SK-N-SH treated with all-trans-retinoic acid at 6 μM for 48 hours (cell line): ENCODE measurements at regions not wholly inside any gene's neighbourhood (a gene's known extent, or its start where the extent isn't known, plus 50 kb on each side); places are given as distances from the start of the nearest gene placed in this dataset.

Experiments used
- ATAC-seq: fragments of 200-7000 bp; cut with Tn5 transposase; 3 replicates; pipeline ENCODE4 v1.9.1; 2020; ENCODE audit warnings: mild to moderate bottlenecking, moderate library complexity
- ARNTL ChIP-seq: fragments of 450-650 bp; formaldehyde crosslinking; IDR thresholded peaks from 2 replicates; pipeline ENCODE4 v1.5.0; 2020; ENCODE audit warnings: low read depth, mild to moderate bottlenecking, moderate library complexity, borderline replicate concordance
- BACH2 ChIP-seq: fragments of 250-450 bp; sonication (Bioruptor Pico); IDR thresholded peaks from 2 replicates; pipeline ENCODE4 v1.9.0; 2021; ENCODE audit warnings: mild to moderate bottlenecking, borderline replicate concordance
- CSDC2 ChIP-seq: fragments of 250-450 bp; sonication (Bioruptor Pico); IDR thresholded peaks from 2 replicates; pipeline ENCODE4 v1.5.0; 2020; ENCODE audit warnings: mild to moderate bottlenecking, moderate library complexity
- CSRNP3 ChIP-seq: fragments of 250-450 bp; sonication (Bioruptor Pico); IDR thresholded peaks from 2 replicates; pipeline ENCODE4 v1.5.1; 2021; ENCODE audit warnings: mild to moderate bottlenecking, moderate library complexity
- ESRRG ChIP-seq: fragments of 250-450 bp; sonication (Bioruptor Pico); IDR thresholded peaks from 2 replicates; pipeline ENCODE4 v1.6.1; 2021; ENCODE audit warnings: mild to moderate bottlenecking
- GLIS3 ChIP-seq: fragments of 250-450 bp; sonication (Bioruptor Pico); IDR thresholded peaks from 2 replicates; pipeline ENCODE4 v1.5.0; 2020; ENCODE audit warnings: mild to moderate bottlenecking, moderate library complexity
- ISL1 ChIP-seq: fragments of 250-450 bp; sonication (Bioruptor Pico); IDR thresholded peaks from 2 replicates; pipeline ENCODE4 v2.1.2; 2022; ENCODE audit warnings: mild to moderate bottlenecking, moderate library complexity
- OSR1 ChIP-seq: fragments of 250-450 bp; sonication (Bioruptor Pico); IDR thresholded peaks from 2 replicates; pipeline ENCODE4 v1.8.0; 2022; ENCODE audit warnings: moderate library complexity, mild to moderate bottlenecking, inconsistent platforms
- POU6F1 ChIP-seq: fragments of 250-450 bp; sonication (Bioruptor Pico); IDR thresholded peaks from 2 replicates; pipeline ENCODE4 v1.8.0; 2021; ENCODE audit warnings: low read depth, mild to moderate bottlenecking, moderate library complexity, borderline replicate concordance
- PPARA ChIP-seq: fragments of 250-450 bp; sonication (Bioruptor Pico); IDR thresholded peaks from 2 replicates; pipeline ENCODE4 v1.5.0; 2020; ENCODE audit warnings: mild to moderate bottlenecking, borderline replicate concordance
- RARB ChIP-seq: fragments of 250-450 bp; sonication (Bioruptor Pico); IDR thresholded peaks from 2 replicates; pipeline ENCODE4 v1.8.0; 2021; ENCODE audit warnings: mild to moderate bottlenecking, moderate library complexity
- TCF4 ChIP-seq: fragments of 250-450 bp; sonication (Bioruptor Pico); IDR thresholded peaks from 2 replicates; pipeline ENCODE4 v1.8.0; 2021; ENCODE audit warnings: mild to moderate bottlenecking, moderate library complexity, borderline replicate concordance
- TSHZ2 ChIP-seq: fragments of 250-450 bp; sonication (Bioruptor Pico); IDR thresholded peaks from 2 replicates; pipeline ENCODE4 v1.5.0; 2020; ENCODE audit warnings: mild to moderate bottlenecking, moderate library complexity
- ZC3H10 ChIP-seq: fragments of 250-450 bp; sonication (Bioruptor Pico); IDR thresholded peaks from 2 replicates; pipeline ENCODE4 v1.5.1; 2021; ENCODE audit warnings: mild to moderate bottlenecking, moderate library complexity
- ZFP3 ChIP-seq: fragments of 250-450 bp; sonication (Bioruptor Pico); IDR thresholded peaks from 2 replicates; pipeline ENCODE4 v1.5.0; 2020; ENCODE audit warnings: mild to moderate bottlenecking, moderate library complexity
- ZNF565 ChIP-seq: fragments of 450-650 bp; formaldehyde crosslinking; conservative IDR thresholded peaks from 2 replicates; pipeline ENCODE4 v1.5.0; 2020; ENCODE audit warnings: low read depth, mild to moderate bottlenecking, moderate library complexity
- ZNF70 ChIP-seq: fragments of 450-650 bp; formaldehyde crosslinking; IDR thresholded peaks from 2 replicates; pipeline ENCODE4 v1.5.0; 2020; ENCODE audit warnings: mild to moderate bottlenecking, moderate library complexity
- TF ChIP-seq, protein P1 (sequence below): fragments of 250-450 bp; sonication (Bioruptor Pico); IDR thresholded peaks from 2 replicates; pipeline ENCODE4 v1.8.0; 2020; ENCODE audit warnings: mild to moderate bottlenecking, moderate library complexity, borderline replicate concordance
- TF ChIP-seq, protein P2 (sequence below): fragments of 250-450 bp; sonication (Bioruptor Pico); IDR thresholded peaks from 2 replicates; pipeline ENCODE4 v1.5.1; 2020; ENCODE audit warnings: low read depth, mild to moderate bottlenecking, moderate library complexity

DNA sequence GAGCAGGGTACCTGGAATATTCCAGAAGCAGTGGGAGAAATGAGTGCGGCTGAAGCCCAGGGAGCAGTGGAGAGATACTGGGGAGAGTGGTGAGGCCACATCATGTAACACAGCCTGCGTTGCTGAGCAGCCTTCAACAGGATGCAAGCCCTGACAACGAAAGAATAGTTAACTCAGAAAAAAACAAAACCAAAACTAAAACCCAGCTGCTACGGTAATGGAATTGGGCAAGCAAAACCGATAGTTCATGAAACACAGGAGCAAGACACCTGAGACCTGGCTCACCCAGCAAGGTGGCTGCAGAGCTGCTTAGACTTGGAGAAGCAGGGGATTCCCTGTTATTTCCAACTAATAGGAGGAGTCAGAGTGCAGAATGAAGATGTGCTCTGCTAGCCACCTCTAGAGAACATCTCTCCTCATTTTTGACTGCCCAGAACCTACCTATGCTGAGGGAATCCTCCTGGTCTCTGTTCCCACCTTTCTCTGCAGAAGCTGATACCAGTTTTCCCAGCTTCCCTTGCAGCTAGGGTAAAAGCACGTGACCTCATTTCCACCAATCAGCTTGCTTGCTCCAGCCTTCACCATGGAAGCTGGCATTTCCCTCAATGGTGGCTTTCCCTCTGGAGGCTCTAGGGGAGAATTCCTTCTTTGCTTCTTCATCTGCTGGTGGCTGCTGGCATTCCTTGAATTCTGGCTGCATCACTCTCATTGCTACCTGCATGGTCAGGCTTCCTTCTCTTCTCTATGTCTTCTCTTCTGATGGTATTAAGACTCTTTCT is 59.4 kb upstream of the XYLT1 start (continued):
- TF ChIP-seq ZFP3 (CRISPR knock-in tag) (no peak), CSDC2 (CRISPR knock-in tag) (no peak), ZNF565 (CRISPR knock-in tag) (no peak)

- TF ChIP-seq, protein P1, sequence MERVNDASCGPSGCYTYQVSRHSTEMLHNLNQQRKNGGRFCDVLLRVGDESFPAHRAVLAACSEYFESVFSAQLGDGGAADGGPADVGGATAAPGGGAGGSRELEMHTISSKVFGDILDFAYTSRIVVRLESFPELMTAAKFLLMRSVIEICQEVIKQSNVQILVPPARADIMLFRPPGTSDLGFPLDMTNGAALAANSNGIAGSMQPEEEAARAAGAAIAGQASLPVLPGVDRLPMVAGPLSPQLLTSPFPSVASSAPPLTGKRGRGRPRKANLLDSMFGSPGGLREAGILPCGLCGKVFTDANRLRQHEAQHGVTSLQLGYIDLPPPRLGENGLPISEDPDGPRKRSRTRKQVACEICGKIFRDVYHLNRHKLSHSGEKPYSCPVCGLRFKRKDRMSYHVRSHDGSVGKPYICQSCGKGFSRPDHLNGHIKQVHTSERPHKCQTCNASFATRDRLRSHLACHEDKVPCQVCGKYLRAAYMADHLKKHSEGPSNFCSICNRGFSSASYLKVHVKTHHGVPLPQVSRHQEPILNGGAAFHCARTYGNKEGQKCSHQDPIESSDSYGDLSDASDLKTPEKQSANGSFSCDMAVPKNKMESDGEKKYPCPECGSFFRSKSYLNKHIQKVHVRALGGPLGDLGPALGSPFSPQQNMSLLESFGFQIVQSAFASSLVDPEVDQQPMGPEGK (CRISPR knock-in tag), result no peak
- TF ChIP-seq RARB (CRISPR knock-in tag), result no peak
- no peak for ATAC-seq
These were observed 56.5 kb upstream of the XYLT1 start for GRCh38 chr16:17526956-17527937.

DNA sequence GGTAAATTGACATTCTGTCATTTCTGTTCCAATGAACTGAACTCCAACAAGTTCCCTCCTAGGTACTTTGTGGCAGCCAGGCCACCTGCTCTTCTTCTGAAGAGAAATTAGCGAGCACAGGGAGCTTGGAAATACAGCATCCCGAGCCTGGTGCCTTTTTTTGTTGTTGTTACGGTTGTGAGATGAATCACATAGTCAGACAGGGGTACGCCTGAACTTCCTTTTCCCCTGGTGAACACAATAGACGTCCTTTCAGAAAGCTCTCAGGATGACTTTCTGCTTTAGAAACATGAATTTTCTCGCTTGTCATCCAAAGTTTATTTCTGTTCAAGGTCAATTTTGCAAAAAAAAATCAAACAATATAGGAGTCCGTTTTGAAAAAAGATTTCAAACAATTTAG is 53.9 kb upstream of the XYLT1 start:
- no peak for TF ChIP-seq PPARA (CRISPR knock-in tag)
- no peak for TF ChIP-seq ZFP3 (CRISPR knock-in tag)
- TF ChIP-seq ESRRG (CRISPR knock-in tag), result no peak
- TF ChIP-seq POU6F1 (CRISPR knock-in tag), result no peak
- TF ChIP-seq TSHZ2 (CRISPR knock-in tag), result no peak
- no peak for TF ChIP-seq ZNF565 (CRISPR knock-in tag)
- no peak for TF ChIP-seq BACH2 (CRISPR knock-in tag)
- TF ChIP-seq TCF4 (CRISPR knock-in tag), result no peak
- no peak for TF ChIP-seq ZC3H10 (CRISPR knock-in tag)
- TF ChIP-seq ARNTL, result no peak
- TF ChIP-seq GLIS3 (CRISPR knock-in tag), result no peak
- no peak for TF ChIP-seq CSRNP3 (CRISPR knock-in tag)
- no peak for TF ChIP-seq ISL1
- no peak for TF ChIP-seq OSR1 (CRISPR knock-in tag)
- no peak for TF ChIP-seq ZNF70 (CRISPR knock-in tag)
- TF ChIP-seq CSDC2 (CRISPR knock-in tag), result no peak
- TF ChIP-seq, protein P1 (CRISPR knock-in tag), result no peak
- TF ChIP-seq, protein P2, sequence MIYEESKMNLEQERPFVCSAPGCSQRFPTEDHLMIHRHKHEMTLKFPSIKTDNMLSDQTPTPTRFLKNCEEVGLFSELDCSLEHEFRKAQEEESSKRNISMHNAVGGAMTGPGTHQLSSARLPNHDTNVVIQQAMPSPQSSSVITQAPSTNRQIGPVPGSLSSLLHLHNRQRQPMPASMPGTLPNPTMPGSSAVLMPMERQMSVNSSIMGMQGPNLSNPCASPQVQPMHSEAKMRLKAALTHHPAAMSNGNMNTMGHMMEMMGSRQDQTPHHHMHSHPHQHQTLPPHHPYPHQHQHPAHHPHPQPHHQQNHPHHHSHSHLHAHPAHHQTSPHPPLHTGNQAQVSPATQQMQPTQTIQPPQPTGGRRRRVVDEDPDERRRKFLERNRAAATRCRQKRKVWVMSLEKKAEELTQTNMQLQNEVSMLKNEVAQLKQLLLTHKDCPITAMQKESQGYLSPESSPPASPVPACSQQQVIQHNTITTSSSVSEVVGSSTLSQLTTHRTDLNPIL (CRISPR knock-in tag), result no peak
- TF ChIP-seq RARB (CRISPR knock-in tag), result no peak
- no peak for ATAC-seq
